H7 (cell line): ENCODE measurements at regions not wholly inside any gene's neighbourhood (a gene's known extent, or its start where the extent isn't known, plus 50 kb on each side); places are given as distances from the start of the nearest gene placed in this dataset.

Experiments
- DNase-seq: peaks from one replicate; pipeline ENCODE4 v3.0.0; 2012
- H3K27me3 ChIP-seq: 2 replicates; pipeline ENCODE4 v1.6.0; 2011; ENCODE audit warnings: mild to moderate bottlenecking, low read length; ENCODE audit not compliant: control insufficient read depth, insufficient read depth
- H3K36me3 ChIP-seq: replicated peaks from 2 replicates; pipeline ENCODE4 v1.5.1; 2011; ENCODE audit warnings: low read length; ENCODE audit not compliant: control insufficient read depth, insufficient read depth
- H3K4me3 ChIP-seq: 2 replicates; pipeline ENCODE4 v1.5.1; 2011; ENCODE audit warnings: low read depth, mild to moderate bottlenecking, control low read depth, low read length, moderate library complexity; ENCODE audit not compliant: insufficient read depth

GRCh38 chr6:14831937-14832336, 413.9 kb upstream of the JARID2 start:
- Histone ChIP-seq H3K4me3 (no peak overlapping the region), H3K36me3 (peaks cover 1% of the 10 kb centered on the region; the same call in 1 of the 2 replicates), H3K27me3 (no peaks in the 10 kb centered on the region)
- DNase-seq: no peak

DNA sequence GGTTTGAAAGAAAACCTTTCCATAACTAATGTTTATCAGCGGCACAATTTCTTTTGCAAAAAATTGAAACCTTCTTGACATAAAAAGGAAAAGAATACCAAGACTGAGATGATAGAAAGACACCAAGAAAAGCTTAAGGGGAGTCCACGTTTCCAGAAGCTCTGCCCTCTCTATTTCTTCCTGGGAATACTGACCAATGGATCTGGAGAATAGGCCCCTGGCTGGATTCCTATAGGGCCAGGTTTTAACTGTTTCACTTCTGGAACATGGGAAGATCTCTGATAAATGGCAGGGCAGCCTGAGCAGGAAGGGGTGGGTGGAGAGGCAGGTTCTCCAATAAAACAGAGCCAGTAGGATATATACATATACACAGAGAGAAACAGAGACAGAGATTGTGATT, 413.4 kb upstream of the JARID2 start:
- H3K36me3 ChIP-seq: peaks cover 1% of the 10 kb centered on the region; the same call in 1 of the 2 replicates
- no peaks in the 10 kb centered on the region for H3K27me3 ChIP-seq
- no peak overlapping the region for H3K4me3 ChIP-seq
- no peak for DNase-seq

DNA sequence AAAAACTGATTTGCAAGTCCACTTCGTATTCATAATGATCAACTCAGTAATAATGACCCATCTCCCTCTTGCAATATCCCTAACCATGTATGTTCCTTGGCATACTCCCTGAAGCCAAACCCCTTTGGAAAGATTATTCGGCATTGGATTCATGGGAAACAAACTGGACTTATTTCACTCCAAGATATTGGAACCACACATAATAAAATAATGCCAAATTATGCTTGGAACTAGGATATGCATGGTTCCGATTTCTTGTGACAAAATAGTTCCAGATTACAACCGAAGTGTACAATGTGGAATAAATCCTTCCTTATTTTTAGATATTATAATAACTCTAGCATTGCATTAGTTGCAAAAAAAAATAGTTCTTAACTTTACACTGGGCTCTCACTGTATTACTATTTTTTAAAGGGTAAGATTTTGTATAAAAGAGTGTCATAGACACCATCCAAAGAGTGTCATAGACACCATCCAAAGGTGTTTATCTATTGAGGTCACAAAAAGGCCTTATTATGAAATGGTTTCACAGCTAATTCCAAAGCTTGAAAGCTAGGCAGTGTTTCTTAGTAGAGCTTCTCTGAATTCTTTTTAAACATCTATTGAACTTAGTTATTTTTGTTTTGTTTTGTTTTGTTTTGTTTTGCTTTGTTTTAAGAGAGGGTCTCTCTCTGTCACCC, 410.9 kb upstream of the JARID2 start:
- H3K27me3 ChIP-seq: no peaks in the 10 kb centered on the region
- peaks cover 1% of the 10 kb centered on the region; the same call in 1 of the 2 replicates for H3K36me3 ChIP-seq
- H3K4me3 ChIP-seq: no peak overlapping the region
- DNase-seq: no peak

DNA sequence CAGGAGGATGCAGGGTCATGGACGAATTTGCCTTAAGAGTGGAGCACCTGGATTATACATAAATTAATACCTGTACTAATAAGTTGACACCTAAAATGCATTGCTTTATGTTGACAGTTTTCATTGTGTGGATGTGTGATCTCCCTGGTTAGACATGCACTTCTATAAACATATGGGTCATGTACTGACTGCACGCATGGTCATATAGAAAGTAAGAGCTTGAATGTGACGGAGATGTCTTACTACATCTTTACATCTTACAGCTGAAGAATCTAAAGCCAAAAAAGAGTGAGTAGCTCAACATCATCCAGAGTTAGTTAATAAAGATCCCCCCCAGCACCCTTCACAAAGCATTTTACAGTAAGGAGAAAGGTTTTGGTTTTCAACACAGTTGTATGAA, 408.4 kb upstream of the JARID2 start:
- no peak for DNase-seq
- Histone ChIP-seq H3K36me3 (no peaks in the 10 kb centered on the region), H3K4me3 (no peak overlapping the region), H3K27me3 (no peaks in the 10 kb centered on the region)

- Histone ChIP-seq H3K36me3 (no peaks in the 10 kb centered on the region), H3K27me3 (no peaks in the 10 kb centered on the region), H3K4me3 (no peak overlapping the region)
- no peak for DNase-seq
These were observed 407.7 kb upstream of the JARID2 start for GRCh38 chr6:14838133-14838583.

- Histone ChIP-seq H3K36me3 (no peaks in the 10 kb centered on the region), H3K4me3 (no peak overlapping the region), H3K27me3 (no peaks in the 10 kb centered on the region)
- DNase-seq: no peak
These were observed 403.9 kb upstream of the JARID2 start for GRCh38 chr6:14841901-14842421.

GRCh38 chr6:14844411-14844810, 401.5 kb upstream of the JARID2 start:
- H3K27me3 ChIP-seq: no peaks in the 10 kb centered on the region
- H3K36me3 ChIP-seq: no peaks in the 10 kb centered on the region
- no peak for DNase-seq
- H3K4me3 ChIP-seq: no peak overlapping the region

DNA sequence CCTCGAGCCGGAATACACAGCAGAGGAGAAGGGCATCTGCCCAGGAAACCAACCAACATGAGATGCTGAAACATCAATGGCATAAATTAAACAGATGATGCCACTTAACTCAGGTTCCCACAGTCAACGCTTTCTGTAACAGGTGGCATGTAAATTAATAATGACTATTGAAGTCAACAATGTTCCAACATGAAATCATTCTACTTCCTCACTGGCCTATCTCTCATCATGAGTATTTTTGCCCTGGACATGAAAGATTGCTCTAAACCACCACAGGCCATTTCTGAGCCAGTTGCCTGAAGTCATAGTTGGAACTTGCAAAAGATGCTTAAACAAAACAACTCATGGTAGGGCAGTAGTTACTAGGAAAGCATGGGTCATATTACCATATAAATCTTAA, 397.9 kb upstream of the JARID2 start:
- Histone ChIP-seq H3K36me3 (no peaks in the 10 kb centered on the region), H3K4me3 (no peak overlapping the region), H3K27me3 (no peaks in the 10 kb centered on the region)
- no peak for DNase-seq

- Histone ChIP-seq H3K4me3 (no peak overlapping the region), H3K27me3 (no peaks in the 10 kb centered on the region), H3K36me3 (no peaks in the 10 kb centered on the region)
- DNase-seq: peak; percentile 47
These were observed 396.7 kb upstream of the JARID2 start for GRCh38 chr6:14849185-14849584.

- H3K36me3 ChIP-seq: no peaks in the 10 kb centered on the region
- H3K4me3 ChIP-seq: no peak overlapping the region
- no peak for DNase-seq
- no peaks in the 10 kb centered on the region for H3K27me3 ChIP-seq
These were observed 394.6 kb upstream of the JARID2 start for GRCh38 chr6:14851281-14851680.

DNA sequence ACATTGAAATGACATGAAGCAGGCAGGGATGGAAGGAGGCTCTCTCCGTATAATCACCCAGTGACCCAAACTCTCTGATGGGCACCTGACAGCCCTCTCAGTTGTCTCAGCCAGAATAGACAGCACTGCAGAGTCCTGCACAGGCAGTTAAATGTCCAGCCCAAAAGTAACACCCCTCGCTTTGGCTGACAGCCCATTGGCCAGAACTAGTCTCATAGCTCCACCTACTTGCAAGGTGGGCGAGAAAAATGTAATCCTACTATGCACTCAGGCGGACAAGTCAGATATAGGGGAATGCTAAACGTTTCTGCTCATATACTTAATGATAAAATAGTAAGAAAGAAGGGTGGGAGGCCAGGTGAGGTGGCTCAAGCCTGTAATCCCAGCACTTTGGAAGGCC, 393.5 kb upstream of the JARID2 start:
- DNase-seq: no peak
- no peaks in the 10 kb centered on the region for H3K27me3 ChIP-seq
- H3K4me3 ChIP-seq: no peak overlapping the region
- H3K36me3 ChIP-seq: no peaks in the 10 kb centered on the region

GRCh38 chr6:14856177-14856576, 389.7 kb upstream of the JARID2 start:
- DNase-seq: no peak
- H3K4me3 ChIP-seq: no peak overlapping the region

GRCh38 chr6:14857001-14857400, 388.9 kb upstream of the JARID2 start:
- Histone ChIP-seq H3K4me3 (no peak overlapping the region), H3K27me3 (no peaks in the 10 kb centered on the region), H3K36me3 (no peaks in the 10 kb centered on the region)
- DNase-seq: no peak

More at GRCh38 chr6:14856177-14856576, 389.7 kb upstream of the JARID2 start:
- Histone ChIP-seq H3K36me3 (no peaks in the 10 kb centered on the region), H3K27me3 (no peaks in the 10 kb centered on the region)

GRCh38 chr6:14857501-14857900, 388.4 kb upstream of the JARID2 start:
- no peaks in the 10 kb centered on the region for H3K27me3 ChIP-seq
- no peak for DNase-seq
- no peak overlapping the region for H3K4me3 ChIP-seq
- H3K36me3 ChIP-seq: no peaks in the 10 kb centered on the region

- Histone ChIP-seq H3K4me3 (no peak overlapping the region), H3K36me3 (no peaks in the 10 kb centered on the region), H3K27me3 (no peaks in the 10 kb centered on the region)
- no peak for DNase-seq
These were observed 387.1 kb upstream of the JARID2 start for GRCh38 chr6:14858808-14859207.
